Colonic mucosa (tissue), 4 donors: ENCODE measurements at regions not wholly inside any gene's neighbourhood (a gene's known extent, or its start where the extent isn't known, plus 50 kb on each side); places are given as distances from the start of the nearest gene placed in this dataset.

Source experiments
- DNase-seq: peaks from one replicate; pipeline ENCODE4 v3.0.0-alpha.2; 2020
- H3K27ac ChIP-seq: fragments of 200-600 bp; one replicate; pipeline ENCODE4 v1.8.0; 2021
- H3K27me3 ChIP-seq: fragments of 200-600 bp; one replicate; pipeline ENCODE4 v1.8.0; 2021
- H3K36me3 ChIP-seq: fragments of 200-600 bp; one replicate; pipeline ENCODE4 v1.8.0; 2021
- H3K4me1 ChIP-seq: fragments of 200-600 bp; one replicate; pipeline ENCODE4 v1.8.0; 2021; ENCODE audit warnings: mild to moderate bottlenecking
- H3K4me3 ChIP-seq: fragments of 200-600 bp; one replicate; pipeline ENCODE4 v1.8.0; 2021
- H3K9ac ChIP-seq, 2 donors: one replicate each; pipeline ENCODE4 v1.7.0; 2013; ENCODE audit warnings: control low read depth in 2 of 2, low read depth in 2 of 2, low read length in 2 of 2
- H3K9me3 ChIP-seq: fragments of 200-600 bp; one replicate; pipeline ENCODE4 v1.8.0; 2021
- CTCF ChIP-seq: fragments of 200-600 bp; IDR thresholded peaks from one replicate; pipeline ENCODE4 v1.8.0; 2022; ENCODE audit warnings: antibody characterized with exemption, mild to moderate bottlenecking
- intact Hi-C: fragments of 100-400 bp; cut with DNase I; formaldehyde crosslinking; loops from one replicate; pipeline ENCODE4 v1.14.1; 2022
- donor health status: healthy.
- donor health status: DM: no; HTN: no; CAD: no.
- donor health status: DM: no; HTN: no; CAD: no.

GRCh38 chr3:25354071-25354470 lies 74.0 kb upstream of the RARB start:
- Histone ChIP-seq H3K27ac (no peak overlapping the region), H3K36me3 (no peaks in the 10 kb centered on the region), H3K9ac (no peak overlapping the region), H3K27me3 (no peaks in the 10 kb centered on the region), H3K4me3 (no peak overlapping the region), H3K4me1 (no peaks in the 10 kb centered on the region), H3K9me3 (no peaks in the 10 kb centered on the region)
- no peak for DNase-seq
- no peak for TF ChIP-seq CTCF
- intact Hi-C loops, result no loop called here

GRCh38 chr3:25355034-25355885 lies 72.8 kb upstream of the RARB start:
- H3K4me1 ChIP-seq, result no peaks in the 10 kb centered on the region
- intact Hi-C loops, result no loop called here
- H3K9me3 ChIP-seq, result no peaks in the 10 kb centered on the region
- H3K36me3 ChIP-seq, result no peaks in the 10 kb centered on the region
- DNase-seq, result no peak
- TF ChIP-seq CTCF, result no peak
- no peaks in the 10 kb centered on the region for H3K27me3 ChIP-seq
- no peak overlapping the region for H3K4me3 ChIP-seq
- no peak overlapping the region for H3K9ac ChIP-seq
- H3K27ac ChIP-seq, result no peak overlapping the region

GRCh38 chr3:25355998-25356397 lies 72.1 kb upstream of the RARB start:
- no peak for DNase-seq
- H3K9me3 ChIP-seq, result no peaks in the 10 kb centered on the region
- intact Hi-C loops, result no loop called here
- no peak overlapping the region for H3K27ac ChIP-seq
- H3K4me1 ChIP-seq, result no peaks in the 10 kb centered on the region
- no peak for TF ChIP-seq CTCF
- no peaks in the 10 kb centered on the region for H3K36me3 ChIP-seq
- H3K27me3 ChIP-seq, result no peaks in the 10 kb centered on the region
- H3K9ac ChIP-seq, result no peak overlapping the region
- H3K4me3 ChIP-seq, result no peak overlapping the region

- Histone ChIP-seq H3K27ac (no peak overlapping the region), H3K27me3 (no peaks in the 10 kb centered on the region), H3K36me3 (no peaks in the 10 kb centered on the region), H3K4me1 (no peaks in the 10 kb centered on the region), H3K9ac (no peak overlapping the region), H3K4me3 (no peak overlapping the region), H3K9me3 (no peaks in the 10 kb centered on the region)
- no peak for DNase-seq
- TF ChIP-seq CTCF, result no peak
- intact Hi-C loops, result no loop called here
Measured at GRCh38 chr3:25362118-25362517, 65.9 kb upstream of the RARB start.

GRCh38 chr3:25365636-25366035 lies 62.4 kb upstream of the RARB start:
- Histone ChIP-seq H3K4me1 (no peaks in the 10 kb centered on the region), H3K9me3 (no peaks in the 10 kb centered on the region), H3K27me3 (no peaks in the 10 kb centered on the region), H3K27ac (no peak overlapping the region), H3K9ac (no peak overlapping the region), H3K4me3 (no peak overlapping the region), H3K36me3 (no peaks in the 10 kb centered on the region)
- no peak for TF ChIP-seq CTCF
- intact Hi-C loops, result no loop called here
- DNase-seq, result no peak
